NB4 (cell line): ENCODE measurements at regions not wholly inside any gene's neighbourhood (a gene's known extent, or its start where the extent isn't known, plus 50 kb on each side); places are given as distances from the start of the nearest gene placed in this dataset.
A peak's percentile ranks its signal among the peaks of the same experiment; 100 is the strongest.

Source experiments
- DNase-seq: peaks from one replicate; pipeline ENCODE4 v3.0.0; 2010; ENCODE audit warnings: low read depth
- H3K4me3 ChIP-seq: one replicate; pipeline ENCODE4 v1.5.1; 2011; ENCODE audit warnings: mild to moderate bottlenecking, low read depth, low read length, moderate library complexity
- MAX ChIP-seq: IDR thresholded peaks from 2 replicates; pipeline ENCODE4 v1.6.1; 2011; ENCODE audit warnings: low read depth, low read length
- MYC ChIP-seq: IDR thresholded peaks from 2 replicates; pipeline ENCODE4 v1.6.1; 2011; ENCODE audit warnings: low read depth, low read length
- POLR2A ChIP-seq: IDR thresholded peaks from 2 replicates; pipeline ENCODE4 v1.6.1; 2011; ENCODE audit warnings: mild to moderate bottlenecking; ENCODE audit not compliant: insufficient read length; ENCODE audit errors: extremely low read depth
- TF ChIP-seq, protein P1 (sequence below): IDR thresholded peaks from one replicate; pipeline ENCODE4 v1.5.1; 2012; ENCODE audit warnings: low read depth, low read length

DNA sequence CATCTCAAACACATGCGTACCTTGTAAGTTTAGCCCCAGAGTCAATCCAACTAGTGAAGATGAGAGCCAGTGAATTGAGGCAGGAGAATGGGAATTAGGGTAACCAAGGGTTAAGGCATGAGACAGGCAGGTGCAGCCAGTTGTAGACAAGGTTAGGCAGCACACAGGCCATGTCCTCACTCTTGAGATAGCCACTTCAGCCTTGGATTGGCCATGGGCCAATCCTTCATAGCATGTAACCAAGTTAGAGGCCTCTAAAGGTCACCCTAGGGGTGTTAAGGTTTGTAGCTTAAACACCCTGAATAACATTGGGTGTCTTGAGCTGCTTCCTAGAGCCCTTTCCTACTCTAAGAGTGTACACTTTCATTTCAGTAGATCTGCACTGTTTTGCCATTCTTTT lies 208.2 kb upstream of the RBM19 start:
- no peak for DNase-seq
- H3K4me3 ChIP-seq: no peak overlapping the region
- TF ChIP-seq, protein P1, sequence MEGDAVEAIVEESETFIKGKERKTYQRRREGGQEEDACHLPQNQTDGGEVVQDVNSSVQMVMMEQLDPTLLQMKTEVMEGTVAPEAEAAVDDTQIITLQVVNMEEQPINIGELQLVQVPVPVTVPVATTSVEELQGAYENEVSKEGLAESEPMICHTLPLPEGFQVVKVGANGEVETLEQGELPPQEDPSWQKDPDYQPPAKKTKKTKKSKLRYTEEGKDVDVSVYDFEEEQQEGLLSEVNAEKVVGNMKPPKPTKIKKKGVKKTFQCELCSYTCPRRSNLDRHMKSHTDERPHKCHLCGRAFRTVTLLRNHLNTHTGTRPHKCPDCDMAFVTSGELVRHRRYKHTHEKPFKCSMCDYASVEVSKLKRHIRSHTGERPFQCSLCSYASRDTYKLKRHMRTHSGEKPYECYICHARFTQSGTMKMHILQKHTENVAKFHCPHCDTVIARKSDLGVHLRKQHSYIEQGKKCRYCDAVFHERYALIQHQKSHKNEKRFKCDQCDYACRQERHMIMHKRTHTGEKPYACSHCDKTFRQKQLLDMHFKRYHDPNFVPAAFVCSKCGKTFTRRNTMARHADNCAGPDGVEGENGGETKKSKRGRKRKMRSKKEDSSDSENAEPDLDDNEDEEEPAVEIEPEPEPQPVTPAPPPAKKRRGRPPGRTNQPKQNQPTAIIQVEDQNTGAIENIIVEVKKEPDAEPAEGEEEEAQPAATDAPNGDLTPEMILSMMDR: no peak
- TF ChIP-seq MAX (no peak), MYC (no peak), POLR2A (no peak)

- TF ChIP-seq MAX: no peak
- no peak for TF ChIP-seq POLR2A
- TF ChIP-seq, protein P1: no peak
- TF ChIP-seq MYC: no peak
- no peak overlapping the region for H3K4me3 ChIP-seq
- DNase-seq: no peak
These were observed 206.0 kb upstream of the RBM19 start for GRCh38 chr12:114172135-114172534.

DNA sequence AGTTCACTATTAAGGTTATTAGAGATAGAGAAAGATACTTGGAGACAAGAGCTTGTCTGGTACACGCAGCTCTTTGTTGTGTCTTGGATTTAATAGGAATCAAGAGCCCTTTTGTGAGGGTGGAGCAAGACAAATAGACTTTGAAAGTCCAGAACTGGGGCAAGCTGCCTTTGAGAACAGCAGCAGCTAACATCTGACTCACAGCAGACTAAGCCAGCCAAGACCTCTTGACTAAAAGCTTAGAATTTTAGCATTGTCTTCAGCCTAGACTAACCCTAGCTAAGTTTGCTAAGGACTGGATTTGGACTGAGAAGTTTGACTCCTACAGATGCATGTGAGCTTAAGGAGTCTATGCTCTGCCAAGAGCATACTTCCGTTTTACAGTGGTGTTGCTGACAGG lies 201.9 kb upstream of the RBM19 start:
- no peak for TF ChIP-seq POLR2A
- TF ChIP-seq MYC: no peak
- TF ChIP-seq, protein P1: no peak
- TF ChIP-seq MAX: no peak
- no peak for DNase-seq
- no peak overlapping the region for H3K4me3 ChIP-seq

- TF ChIP-seq POLR2A (no peak), MAX (no peak)
- TF ChIP-seq, protein P1: no peak
- DNase-seq: no peak
- no peak overlapping the region for H3K4me3 ChIP-seq
These were observed 201.3 kb upstream of the RBM19 start for GRCh38 chr12:114167431-114167830.

DNA sequence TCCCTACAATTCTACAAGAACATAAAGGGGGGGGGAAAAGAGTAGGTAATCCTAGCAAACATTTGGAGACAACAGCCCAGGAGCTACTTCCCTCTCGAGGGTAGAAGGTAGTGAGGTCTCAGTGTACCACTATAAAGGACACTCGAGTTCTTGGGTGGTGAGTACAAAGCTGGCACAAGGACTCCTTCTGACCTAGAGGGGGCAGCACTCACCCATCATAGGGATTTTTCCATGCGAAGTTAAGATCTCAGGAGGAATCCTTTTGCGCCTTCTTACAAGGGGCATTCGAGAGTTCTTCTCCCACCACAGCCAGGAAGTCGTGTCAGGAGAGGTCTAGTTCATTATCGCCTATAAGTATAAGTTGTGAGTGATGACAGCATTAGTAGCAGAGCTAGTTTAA lies 200.2 kb upstream of the RBM19 start:
- TF ChIP-seq POLR2A (no peak), MYC (no peak)
- TF ChIP-seq, protein P1: peak; percentile 69

DNA sequence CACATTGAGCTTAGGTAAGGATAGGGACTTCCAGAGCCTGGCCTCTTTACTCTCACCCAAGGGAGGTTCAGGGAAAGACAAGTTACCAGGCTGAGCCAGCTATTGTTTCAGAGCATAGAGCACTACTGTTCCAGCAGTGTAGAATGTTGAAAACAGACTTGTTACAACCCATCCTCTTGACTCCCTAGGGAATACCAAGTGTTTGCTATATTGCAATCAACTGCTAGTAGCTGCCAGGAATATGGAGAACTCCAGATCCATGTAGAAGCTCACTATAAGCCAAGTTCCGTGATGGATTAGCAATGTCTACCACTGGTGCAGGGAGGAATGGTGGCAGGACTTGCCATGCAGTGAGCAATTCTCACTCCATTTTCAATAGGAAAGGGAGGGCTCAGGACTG lies 199.8 kb upstream of the RBM19 start:
- peak; percentile 6 for DNase-seq

More for the DNA sequence above, 200.2 kb upstream of the RBM19 start:
- DNase-seq: peak; percentile 61
- no peak overlapping the region for H3K4me3 ChIP-seq

More for the DNA sequence above, 199.8 kb upstream of the RBM19 start:
- H3K4me3 ChIP-seq: no peak overlapping the region
- TF ChIP-seq, protein P1: no peak
- no peak for TF ChIP-seq POLR2A
- no peak for TF ChIP-seq MAX
